Type B pancreatic cell (in vitro differentiated cells): ENCODE measurements at regions not wholly inside any gene's neighbourhood (a gene's known extent, or its start where the extent isn't known, plus 50 kb on each side); places are given as distances from the start of the nearest gene placed in this dataset.
"Not testable (repeated sequence)": the region's sequence is repeated elsewhere in the genome, so short reads cannot be mapped to it uniquely, and the experiment has no call there.

Experiments
- DNase-seq: peaks from one replicate; pipeline ENCODE4 v3.0.0; 2021; ENCODE audit warnings: mixed read lengths; ENCODE audit not compliant: unreplicated experiment; ENCODE audit errors: extremely low spot score
- H3K27ac Mint-ChIP-seq: 2 replicates; pipeline ENCODE4 v1.8.0; 2021; ENCODE audit warnings: mild to moderate bottlenecking, mixed read lengths
- H3K27me3 Mint-ChIP-seq: 2 replicates; pipeline ENCODE4 v1.8.0; 2021; ENCODE audit warnings: mixed read lengths
- H3K36me3 Mint-ChIP-seq: 2 replicates; pipeline ENCODE4 v1.8.0; 2021; ENCODE audit warnings: mixed read lengths
- H3K4me1 Mint-ChIP-seq: one replicate; pipeline ENCODE4 v1.8.0; 2021; ENCODE audit warnings: mixed read lengths; ENCODE audit not compliant: unreplicated experiment
- H3K4me3 Mint-ChIP-seq: 2 replicates; pipeline ENCODE4 v1.8.0; 2021; ENCODE audit warnings: mild to moderate bottlenecking, mixed read lengths
- H3K9me3 Mint-ChIP-seq: 2 replicates; pipeline ENCODE4 v1.8.0; 2021; ENCODE audit warnings: mixed read lengths
- TF ChIP-seq, protein P1 (sequence below): fragments of 200-600 bp; sonication (generic); conservative IDR thresholded peaks from 2 replicates; pipeline ENCODE4 v1.5.0; 2021; ENCODE audit warnings: antibody characterized with exemption, mild to moderate bottlenecking

- Mint-ChIP-seq H3K36me3 (no peaks in the 10 kb centered on the region), H3K4me1 (no peaks in the 10 kb centered on the region), H3K27ac (no peak overlapping the region), H3K27me3 (no peaks in the 10 kb centered on the region), H3K4me3 (no peak overlapping the region), H3K9me3 (no peaks in the 10 kb centered on the region)
- TF ChIP-seq, protein P1, sequence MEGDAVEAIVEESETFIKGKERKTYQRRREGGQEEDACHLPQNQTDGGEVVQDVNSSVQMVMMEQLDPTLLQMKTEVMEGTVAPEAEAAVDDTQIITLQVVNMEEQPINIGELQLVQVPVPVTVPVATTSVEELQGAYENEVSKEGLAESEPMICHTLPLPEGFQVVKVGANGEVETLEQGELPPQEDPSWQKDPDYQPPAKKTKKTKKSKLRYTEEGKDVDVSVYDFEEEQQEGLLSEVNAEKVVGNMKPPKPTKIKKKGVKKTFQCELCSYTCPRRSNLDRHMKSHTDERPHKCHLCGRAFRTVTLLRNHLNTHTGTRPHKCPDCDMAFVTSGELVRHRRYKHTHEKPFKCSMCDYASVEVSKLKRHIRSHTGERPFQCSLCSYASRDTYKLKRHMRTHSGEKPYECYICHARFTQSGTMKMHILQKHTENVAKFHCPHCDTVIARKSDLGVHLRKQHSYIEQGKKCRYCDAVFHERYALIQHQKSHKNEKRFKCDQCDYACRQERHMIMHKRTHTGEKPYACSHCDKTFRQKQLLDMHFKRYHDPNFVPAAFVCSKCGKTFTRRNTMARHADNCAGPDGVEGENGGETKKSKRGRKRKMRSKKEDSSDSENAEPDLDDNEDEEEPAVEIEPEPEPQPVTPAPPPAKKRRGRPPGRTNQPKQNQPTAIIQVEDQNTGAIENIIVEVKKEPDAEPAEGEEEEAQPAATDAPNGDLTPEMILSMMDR, result no peak
- no peak for DNase-seq
These were observed 87.5 kb upstream of the ZFP42 start for GRCh38 chr4:187908079-187908561.

GRCh38 chr4:187908731-187909130 is 86.8 kb upstream of the ZFP42 start:
- H3K36me3 Mint-ChIP-seq, result no peaks in the 10 kb centered on the region
- DNase-seq, result no peak
- H3K27ac Mint-ChIP-seq, result no peak overlapping the region
- TF ChIP-seq, protein P1, result no peak
- H3K9me3 Mint-ChIP-seq, result no peaks in the 10 kb centered on the region
- no peak overlapping the region for H3K4me3 Mint-ChIP-seq
- H3K4me1 Mint-ChIP-seq, result no peaks in the 10 kb centered on the region
- H3K27me3 Mint-ChIP-seq, result no peaks in the 10 kb centered on the region

DNA sequence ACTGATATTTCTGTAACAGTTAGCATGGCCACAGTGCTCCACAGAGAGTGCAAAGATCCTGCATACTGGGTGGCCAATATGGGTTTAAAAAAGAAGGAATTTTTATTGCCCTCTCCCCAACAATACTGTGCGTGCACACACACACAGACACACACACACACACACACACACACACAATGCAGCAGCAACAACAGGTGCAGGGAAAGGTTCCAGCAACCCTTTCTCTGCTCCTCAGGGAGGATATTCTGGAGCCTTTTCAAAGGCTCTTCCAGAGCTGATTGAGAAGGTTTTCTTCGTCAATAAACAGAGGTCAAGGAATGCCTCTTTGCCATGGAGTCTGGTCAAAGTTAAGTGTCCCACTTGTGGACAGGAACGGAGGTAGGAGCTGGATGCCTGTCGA is 84.8 kb upstream of the ZFP42 start:
- Mint-ChIP-seq H3K9me3 (no peaks in the 10 kb centered on the region), H3K27me3 (no peaks in the 10 kb centered on the region), H3K27ac (no peak overlapping the region), H3K36me3 (no peaks in the 10 kb centered on the region), H3K4me3 (no peak overlapping the region), H3K4me1 (no peaks in the 10 kb centered on the region)
- TF ChIP-seq, protein P1, result no peak
- no peak for DNase-seq

- not testable (repeated sequence) for H3K9me3 Mint-ChIP-seq, H3K4me1 Mint-ChIP-seq, H3K27me3 Mint-ChIP-seq, H3K27ac Mint-ChIP-seq, DNase-seq, H3K4me3 Mint-ChIP-seq, H3K36me3 Mint-ChIP-seq
These were observed 80.2 kb upstream of the ZFP42 start for GRCh38 chr4:187915406-187915805.

DNA sequence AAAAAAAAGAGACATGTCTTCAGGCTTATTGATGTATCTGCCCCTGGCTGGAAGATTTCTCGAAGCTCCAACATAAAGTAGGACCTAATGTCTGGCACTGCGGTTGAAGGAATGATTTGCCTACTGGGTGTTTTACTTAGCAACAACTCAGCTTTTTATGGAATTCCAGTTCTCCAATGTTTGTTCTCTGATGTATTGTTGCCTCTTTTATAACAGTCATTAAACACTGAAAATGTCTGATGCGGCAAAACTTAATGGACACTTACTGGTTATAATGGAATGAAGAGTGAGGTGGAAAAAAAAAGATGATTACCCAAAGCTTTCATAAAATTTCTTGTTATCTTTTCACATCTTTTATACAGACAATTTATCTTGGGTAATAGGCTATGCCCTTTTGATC is 75.6 kb upstream of the ZFP42 start:
- Mint-ChIP-seq H3K27ac (no peak overlapping the region), H3K27me3 (no peaks in the 10 kb centered on the region), H3K4me1 (peaks cover 7% of the 10 kb centered on the region), H3K4me3 (no peak overlapping the region), H3K9me3 (no peaks in the 10 kb centered on the region), H3K36me3 (no peaks in the 10 kb centered on the region)
- TF ChIP-seq, protein P1, result no peak
- DNase-seq, result no peak

- TF ChIP-seq, protein P1, result no peak
- no peak overlapping the region for H3K4me3 Mint-ChIP-seq
- H3K27me3 Mint-ChIP-seq, result no peaks in the 10 kb centered on the region
- H3K4me1 Mint-ChIP-seq, result peaks cover 7% of the 10 kb centered on the region
- no peaks in the 10 kb centered on the region for H3K36me3 Mint-ChIP-seq
- no peak for DNase-seq
- no peak overlapping the region for H3K27ac Mint-ChIP-seq
- peaks cover 6% of the 10 kb centered on the region for H3K9me3 Mint-ChIP-seq
These were observed 73.5 kb upstream of the ZFP42 start for GRCh38 chr4:187921946-187922623.
